Mucosa of descending colon (tissue), 3 donors: ENCODE measurements at regions not wholly inside any gene's neighbourhood (a gene's known extent, or its start where the extent isn't known, plus 50 kb on each side); places are given as distances from the start of the nearest gene placed in this dataset.

Experiments used
- ATAC-seq: fragments of 200-7000 bp; cut with Tn5 transposase; one replicate; pipeline ENCODE4 v1.9.1; 2020; ENCODE audit warnings: mild to moderate bottlenecking, moderate library complexity
- DNase-seq, 3 donors: peaks; one replicate each; pipeline ENCODE4 v3.0.0-alpha.2; 2020
- H3K36me3 ChIP-seq: fragments of 200-600 bp; one replicate; pipeline ENCODE4 v1.8.0; 2021; ENCODE audit warnings: low read depth, mild to moderate bottlenecking
- H3K4me1 ChIP-seq: fragments of 200-600 bp; one replicate; pipeline ENCODE4 v1.8.0; 2021; ENCODE audit warnings: low read depth, mild to moderate bottlenecking
- H3K4me3 ChIP-seq: fragments of 200-600 bp; one replicate; pipeline ENCODE4 v1.8.0; 2021; ENCODE audit warnings: mild to moderate bottlenecking
- H3K9me3 ChIP-seq: fragments of 200-600 bp; one replicate; pipeline ENCODE4 v1.8.0; 2021; ENCODE audit warnings: mild to moderate bottlenecking
- intact Hi-C, 2 donors: fragments of 100-400 bp; cut with DNase I in 1 of 2; cut with micrococcal nuclease in 1 of 2; formaldehyde crosslinking; loops; one replicate each; pipeline versions ENCODE4 v1.11.0 to v1.11.1; 2022; cut with DNase I, micrococcal nuclease
- TF ChIP-seq, protein P1 (sequence below): fragments of 200-600 bp; IDR thresholded peaks from one replicate; pipeline ENCODE4 v1.8.0; 2022; ENCODE audit warnings: antibody characterized with exemption, mild to moderate bottlenecking
- donor health status: DM: no; HTN: no; CAD: no; lungs with moderate emphysema.
- donor health status: DM: no; HTN: no; CAD: no.
- donor health status: DM: no; HTN: yes; CAD: no.

DNA sequence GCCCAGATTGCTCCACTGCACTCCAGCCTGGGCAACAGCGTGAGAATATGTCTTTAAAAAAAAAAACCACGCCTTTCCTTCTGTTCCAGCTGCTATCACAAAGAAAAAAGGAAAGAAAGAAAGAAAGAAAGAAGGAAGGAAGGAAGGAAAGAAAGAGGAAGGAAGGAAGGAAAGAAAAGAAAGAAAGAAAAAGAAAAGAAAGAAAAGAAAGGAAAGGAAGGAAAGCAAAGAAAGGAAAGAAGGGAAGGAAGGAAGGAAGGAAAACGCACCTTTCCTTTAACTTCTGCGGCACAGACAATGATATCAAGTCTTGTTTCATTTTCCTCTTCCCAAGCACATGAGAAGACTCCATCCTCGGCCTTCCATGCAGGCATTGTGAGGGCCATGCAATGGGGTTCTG lies 107.4 kb upstream of the NOCT start:
- ATAC-seq, result no peak
- Histone ChIP-seq H3K4me1 (peaks cover 25% of the 10 kb centered on the region), H3K9me3 (no peaks in the 10 kb centered on the region), H3K36me3 (no peaks in the 10 kb centered on the region), H3K4me3 (no peak overlapping the region)
- no peak for DNase-seq
- intact Hi-C loops, result no loop called here
- TF ChIP-seq, protein P1, sequence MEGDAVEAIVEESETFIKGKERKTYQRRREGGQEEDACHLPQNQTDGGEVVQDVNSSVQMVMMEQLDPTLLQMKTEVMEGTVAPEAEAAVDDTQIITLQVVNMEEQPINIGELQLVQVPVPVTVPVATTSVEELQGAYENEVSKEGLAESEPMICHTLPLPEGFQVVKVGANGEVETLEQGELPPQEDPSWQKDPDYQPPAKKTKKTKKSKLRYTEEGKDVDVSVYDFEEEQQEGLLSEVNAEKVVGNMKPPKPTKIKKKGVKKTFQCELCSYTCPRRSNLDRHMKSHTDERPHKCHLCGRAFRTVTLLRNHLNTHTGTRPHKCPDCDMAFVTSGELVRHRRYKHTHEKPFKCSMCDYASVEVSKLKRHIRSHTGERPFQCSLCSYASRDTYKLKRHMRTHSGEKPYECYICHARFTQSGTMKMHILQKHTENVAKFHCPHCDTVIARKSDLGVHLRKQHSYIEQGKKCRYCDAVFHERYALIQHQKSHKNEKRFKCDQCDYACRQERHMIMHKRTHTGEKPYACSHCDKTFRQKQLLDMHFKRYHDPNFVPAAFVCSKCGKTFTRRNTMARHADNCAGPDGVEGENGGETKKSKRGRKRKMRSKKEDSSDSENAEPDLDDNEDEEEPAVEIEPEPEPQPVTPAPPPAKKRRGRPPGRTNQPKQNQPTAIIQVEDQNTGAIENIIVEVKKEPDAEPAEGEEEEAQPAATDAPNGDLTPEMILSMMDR, result no peak

- no peak for ATAC-seq
- no peaks in the 10 kb centered on the region for H3K36me3 ChIP-seq
- no peak overlapping the region for H3K4me3 ChIP-seq
- intact Hi-C loops, result no loop called here
- TF ChIP-seq, protein P1, result no peak
- no peaks in the 10 kb centered on the region for H3K9me3 ChIP-seq
- H3K4me1 ChIP-seq, result peaks cover 17% of the 10 kb centered on the region
- DNase-seq, result no peak
Observed at GRCh38 chr4:138907174-138907573, 108.4 kb upstream of the NOCT start.

- TF ChIP-seq, protein P1, result no peak
- Histone ChIP-seq H3K4me1 (no peaks in the 10 kb centered on the region), H3K36me3 (no peaks in the 10 kb centered on the region), H3K4me3 (no peak overlapping the region), H3K9me3 (no peaks in the 10 kb centered on the region)
- DNase-seq (no peak), ATAC-seq (no peak)
- intact Hi-C loops, result no loop called here
Observed at GRCh38 chr4:138904793-138905192, 110.8 kb upstream of the NOCT start.

DNA sequence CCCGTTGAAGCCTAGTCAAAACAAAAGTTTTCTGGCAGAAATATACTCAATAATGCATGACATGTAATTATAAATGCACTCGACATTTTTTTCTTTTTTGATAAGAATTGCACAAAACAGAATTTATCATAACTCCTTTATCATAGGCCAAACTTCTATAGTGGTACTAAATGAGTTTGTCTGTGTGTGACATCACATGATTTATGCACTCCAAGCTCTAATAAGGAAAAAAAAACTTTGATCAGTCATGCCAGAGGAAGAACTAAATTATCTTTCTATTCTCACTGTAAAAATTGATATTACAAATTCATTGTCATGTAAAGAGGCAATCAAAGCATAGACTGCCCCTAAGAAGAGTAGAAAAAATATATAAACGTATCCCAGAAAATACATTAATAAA lies 112.4 kb upstream of the NOCT start:
- H3K9me3 ChIP-seq, result no peaks in the 10 kb centered on the region
- ATAC-seq (no peak), DNase-seq (no peak)
- intact Hi-C loops, result no loop called here
- no peaks in the 10 kb centered on the region for H3K36me3 ChIP-seq
- H3K4me3 ChIP-seq, result no peak overlapping the region
- H3K4me1 ChIP-seq, result no peaks in the 10 kb centered on the region
- TF ChIP-seq, protein P1, result no peak

- Histone ChIP-seq H3K4me1 (no peaks in the 10 kb centered on the region), H3K9me3 (no peaks in the 10 kb centered on the region), H3K4me3 (no peak overlapping the region), H3K36me3 (no peaks in the 10 kb centered on the region)
- TF ChIP-seq, protein P1, result no peak
- intact Hi-C loops, result no loop called here
- no peak for ATAC-seq
- no peak for DNase-seq
Observed at GRCh38 chr4:138902705-138903104, 112.9 kb upstream of the NOCT start.

GRCh38 chr4:138901177-138901576 lies 114.4 kb upstream of the NOCT start:
- intact Hi-C loops, result no loop called here
- H3K4me3 ChIP-seq, result no peak overlapping the region
- H3K4me1 ChIP-seq, result no peaks in the 10 kb centered on the region
- DNase-seq (no peak), ATAC-seq (no peak)
- TF ChIP-seq, protein P1, result no peak
- H3K9me3 ChIP-seq, result no peaks in the 10 kb centered on the region
- no peaks in the 10 kb centered on the region for H3K36me3 ChIP-seq
